OCI-LY1 (cell line): ENCODE measurements at regions not wholly inside any gene's neighbourhood (a gene's known extent, or its start where the extent isn't known, plus 50 kb on each side); places are given as distances from the start of the nearest gene placed in this dataset.

Experiments used
- EZH2 ChIP-seq: fragments of 200-600 bp; sonication (generic), shearing (Covaris generic); IDR thresholded peaks from 2 replicates; pipeline ENCODE4 v1.8.0; 2017; ENCODE audit warnings: borderline replicate concordance, mixed run types, mild to moderate bottlenecking, antibody characterized with exemption, low read length, moderate library complexity, mixed read lengths
- TF ChIP-seq, protein P1 (sequence below): fragments of 200-600 bp; sonication (generic), shearing (Covaris generic); IDR thresholded peaks from 2 replicates; pipeline ENCODE4 v1.5.1; 2017; ENCODE audit warnings: mild to moderate bottlenecking, antibody characterized with exemption, low read length, moderate library complexity, mixed read lengths

- TF ChIP-seq EZH2, result no peak
- TF ChIP-seq, protein P1, sequence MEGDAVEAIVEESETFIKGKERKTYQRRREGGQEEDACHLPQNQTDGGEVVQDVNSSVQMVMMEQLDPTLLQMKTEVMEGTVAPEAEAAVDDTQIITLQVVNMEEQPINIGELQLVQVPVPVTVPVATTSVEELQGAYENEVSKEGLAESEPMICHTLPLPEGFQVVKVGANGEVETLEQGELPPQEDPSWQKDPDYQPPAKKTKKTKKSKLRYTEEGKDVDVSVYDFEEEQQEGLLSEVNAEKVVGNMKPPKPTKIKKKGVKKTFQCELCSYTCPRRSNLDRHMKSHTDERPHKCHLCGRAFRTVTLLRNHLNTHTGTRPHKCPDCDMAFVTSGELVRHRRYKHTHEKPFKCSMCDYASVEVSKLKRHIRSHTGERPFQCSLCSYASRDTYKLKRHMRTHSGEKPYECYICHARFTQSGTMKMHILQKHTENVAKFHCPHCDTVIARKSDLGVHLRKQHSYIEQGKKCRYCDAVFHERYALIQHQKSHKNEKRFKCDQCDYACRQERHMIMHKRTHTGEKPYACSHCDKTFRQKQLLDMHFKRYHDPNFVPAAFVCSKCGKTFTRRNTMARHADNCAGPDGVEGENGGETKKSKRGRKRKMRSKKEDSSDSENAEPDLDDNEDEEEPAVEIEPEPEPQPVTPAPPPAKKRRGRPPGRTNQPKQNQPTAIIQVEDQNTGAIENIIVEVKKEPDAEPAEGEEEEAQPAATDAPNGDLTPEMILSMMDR, result no peak
Measured at GRCh38 chr7:94325122-94325475, 69.6 kb upstream of the COL1A2 start.
